ENCODE measurements at regions not wholly inside any gene's neighbourhood (a gene's known extent, or its start where the extent isn't known, plus 50 kb on each side); places are given as distances from the start of the nearest gene placed in this dataset.

DNA sequence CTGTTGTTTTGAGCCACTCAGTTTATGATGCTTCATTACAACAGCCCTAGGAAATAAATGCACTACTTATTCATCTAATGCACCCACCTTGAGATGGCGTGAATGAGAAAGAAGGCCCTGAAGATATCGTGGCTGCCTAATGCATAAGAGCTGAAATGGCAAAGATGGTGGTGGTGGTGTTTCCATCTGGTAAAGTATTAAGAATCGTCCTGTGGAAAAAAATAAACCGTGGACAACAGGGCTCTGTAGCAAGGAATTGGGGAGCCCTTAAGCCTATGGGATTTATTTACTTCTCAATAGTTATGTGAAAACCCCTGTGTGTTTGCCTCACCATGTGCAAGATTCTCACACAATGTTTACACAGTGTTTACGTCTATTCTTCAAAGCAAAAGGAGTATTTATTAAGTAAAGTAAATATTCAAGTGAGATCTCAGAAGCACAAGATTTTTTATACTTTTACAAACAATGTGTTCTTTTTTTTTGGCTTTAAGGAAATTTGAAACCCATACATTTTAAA lies 1555.2 kb upstream of the FLRT2 start:
- Histone ChIP-seq H3K9me2 (replicated peaks; ENCODE audit: insufficient read depth) (no peaks in the 10 kb centered on the region), H3K36me3 (replicated peaks; ENCODE audit: insufficient read depth, low read depth) (no peaks in the 10 kb centered on the region), H3K79me2 (no peaks in the 10 kb centered on the region), H3K27ac (no peak overlapping the region), H3K4me3 (no peak overlapping the region), H3K4me1 (ENCODE audit: insufficient read depth) (peaks cover 20% of the 10 kb centered on the region), H3K27me3 (no peaks in the 10 kb centered on the region), H3K9me3 (ENCODE audit: low read depth) (no peaks in the 10 kb centered on the region), H3K4me2 (no peak overlapping the region), H4K20me1 (ENCODE audit: insufficient read depth, poor library complexity, severe bottlenecking) (no peaks in the 10 kb centered on the region), H2AFZ (no peak overlapping the region)
- WGBS (ENCODE audit: low lambda C conversion rate, missing lambda C conversion rate), result 75% methylated on average over 5 of the region's 5 CpGs
- TF ChIP-seq, protein P1, sequence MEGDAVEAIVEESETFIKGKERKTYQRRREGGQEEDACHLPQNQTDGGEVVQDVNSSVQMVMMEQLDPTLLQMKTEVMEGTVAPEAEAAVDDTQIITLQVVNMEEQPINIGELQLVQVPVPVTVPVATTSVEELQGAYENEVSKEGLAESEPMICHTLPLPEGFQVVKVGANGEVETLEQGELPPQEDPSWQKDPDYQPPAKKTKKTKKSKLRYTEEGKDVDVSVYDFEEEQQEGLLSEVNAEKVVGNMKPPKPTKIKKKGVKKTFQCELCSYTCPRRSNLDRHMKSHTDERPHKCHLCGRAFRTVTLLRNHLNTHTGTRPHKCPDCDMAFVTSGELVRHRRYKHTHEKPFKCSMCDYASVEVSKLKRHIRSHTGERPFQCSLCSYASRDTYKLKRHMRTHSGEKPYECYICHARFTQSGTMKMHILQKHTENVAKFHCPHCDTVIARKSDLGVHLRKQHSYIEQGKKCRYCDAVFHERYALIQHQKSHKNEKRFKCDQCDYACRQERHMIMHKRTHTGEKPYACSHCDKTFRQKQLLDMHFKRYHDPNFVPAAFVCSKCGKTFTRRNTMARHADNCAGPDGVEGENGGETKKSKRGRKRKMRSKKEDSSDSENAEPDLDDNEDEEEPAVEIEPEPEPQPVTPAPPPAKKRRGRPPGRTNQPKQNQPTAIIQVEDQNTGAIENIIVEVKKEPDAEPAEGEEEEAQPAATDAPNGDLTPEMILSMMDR (IDR thresholded peaks at IDR 0.05; ENCODE audit: poor library complexity), result no peak
- TF ChIP-seq EZH2 (IDR thresholded peaks at IDR 0.05; ENCODE audit: borderline replicate concordance), result no peak
- no peak for TF ChIP-seq EZH2phosphoT487 (IDR thresholded peaks at IDR 0.05; ENCODE audit: low read depth, severe bottlenecking, unreplicated experiment)
- DNase-seq (ENCODE audit: low spot score), result no peak

DNA sequence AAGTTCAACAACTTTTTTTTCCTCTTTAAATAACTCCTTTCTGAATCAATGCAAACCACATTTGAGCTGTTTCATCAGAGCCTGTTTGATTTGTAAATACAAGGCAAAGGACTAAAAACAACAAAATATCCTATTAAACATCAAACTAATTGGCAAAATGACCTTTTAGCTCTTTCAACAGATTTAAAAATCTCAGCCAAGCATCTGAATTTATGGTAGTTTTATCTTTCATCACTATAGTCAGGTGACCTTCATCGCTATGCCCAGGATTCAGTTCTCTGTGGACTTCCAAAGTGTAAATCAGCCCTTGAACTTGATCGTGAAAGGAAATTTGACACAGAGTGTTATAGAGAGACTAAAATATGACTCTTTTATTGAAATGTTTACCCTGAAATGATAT lies 1554.5 kb upstream of the FLRT2 start:
- TF ChIP-seq, protein P1 (IDR thresholded peaks at IDR 0.05; ENCODE audit: poor library complexity), result no peak
- H3K4me3 ChIP-seq, result no peak overlapping the region
- H3K36me3 ChIP-seq (replicated peaks; ENCODE audit: insufficient read depth, low read depth), result no peaks in the 10 kb centered on the region
- 44% methylated on average over 2 of the region's 2 CpGs for WGBS (ENCODE audit: low lambda C conversion rate, missing lambda C conversion rate)
- peak overlapping the region; percentile 2 for H3K4me2 ChIP-seq
- no peak overlapping the region for H2AFZ ChIP-seq
- DNase-seq (ENCODE audit: low spot score), result no peak
- H3K79me2 ChIP-seq, result no peaks in the 10 kb centered on the region
- H3K4me1 ChIP-seq (ENCODE audit: insufficient read depth), result peaks cover 20% of the 10 kb centered on the region
- no peaks in the 10 kb centered on the region for H3K27me3 ChIP-seq
- H3K27ac ChIP-seq, result no peak overlapping the region
- H3K9me2 ChIP-seq (replicated peaks; ENCODE audit: insufficient read depth), result no peaks in the 10 kb centered on the region
- H3K9me3 ChIP-seq (ENCODE audit: low read depth), result no peaks in the 10 kb centered on the region
- H4K20me1 ChIP-seq (ENCODE audit: insufficient read depth, poor library complexity, severe bottlenecking), result no peaks in the 10 kb centered on the region

DNA sequence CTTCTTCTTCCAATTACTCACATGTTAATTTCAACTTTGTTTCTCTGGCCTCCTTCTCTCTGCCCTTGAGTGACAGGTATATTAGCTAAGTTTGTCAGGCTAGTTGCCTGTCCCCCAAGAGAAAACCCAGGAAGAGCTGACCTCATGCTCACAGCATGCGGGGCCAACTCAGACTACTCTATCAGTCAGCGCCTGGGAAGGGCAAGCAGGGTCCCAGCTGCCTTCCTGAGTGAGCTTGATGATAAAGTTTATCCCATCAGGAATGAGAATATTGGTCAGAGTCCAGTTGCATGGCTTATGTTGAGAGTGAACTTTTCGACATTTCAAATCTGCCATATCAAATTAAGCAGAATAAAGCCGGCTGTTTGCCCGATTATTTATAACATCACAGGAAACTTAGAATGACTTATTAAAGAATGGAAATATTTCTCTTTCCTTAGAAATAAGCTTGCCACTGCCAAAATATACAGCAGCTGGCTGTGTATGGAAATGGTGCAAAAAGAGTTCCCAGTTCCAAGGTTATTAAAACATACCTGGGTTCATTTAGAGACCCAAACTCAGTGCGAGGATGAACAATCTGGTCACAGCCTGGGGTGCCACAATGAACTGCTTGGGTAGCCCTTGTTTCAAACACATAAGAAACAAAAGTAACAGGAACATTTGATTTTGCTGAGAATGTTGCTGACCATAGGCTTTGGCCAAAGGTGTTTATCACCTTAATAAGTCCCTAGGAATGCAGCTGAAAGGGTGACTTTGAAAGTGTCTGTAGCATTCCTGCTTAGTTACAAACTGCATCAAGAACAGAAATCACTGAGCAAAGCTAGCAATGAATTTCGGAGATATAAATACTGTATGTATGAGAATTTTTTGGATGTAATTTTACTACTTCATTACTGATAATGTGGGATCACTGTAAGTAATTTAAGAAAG lies 1553.8 kb upstream of the FLRT2 start:
- peaks cover 20% of the 10 kb centered on the region for H3K4me1 ChIP-seq (ENCODE audit: insufficient read depth)
- no peak overlapping the region for H2AFZ ChIP-seq
- H4K20me1 ChIP-seq (ENCODE audit: insufficient read depth, poor library complexity, severe bottlenecking), result no peaks in the 10 kb centered on the region
- H3K9me2 ChIP-seq (replicated peaks; ENCODE audit: insufficient read depth), result no peaks in the 10 kb centered on the region
- H3K4me3 ChIP-seq, result no peak overlapping the region
- H3K36me3 ChIP-seq (replicated peaks; ENCODE audit: insufficient read depth, low read depth), result no peaks in the 10 kb centered on the region
- H3K79me2 ChIP-seq, result no peaks in the 10 kb centered on the region
- no peaks in the 10 kb centered on the region for H3K9me3 ChIP-seq (ENCODE audit: low read depth)
- no peak overlapping the region for H3K27ac ChIP-seq
- no peaks in the 10 kb centered on the region for H3K27me3 ChIP-seq
- H3K4me2 ChIP-seq, result peak overlapping the region; percentile 2
- TF ChIP-seq, protein P1 (IDR thresholded peaks at IDR 0.05; ENCODE audit: poor library complexity), result no peak
- no peak for TF ChIP-seq EZH2 (IDR thresholded peaks at IDR 0.05; ENCODE audit: borderline replicate concordance)
- no peak for TF ChIP-seq EZH2phosphoT487 (IDR thresholded peaks at IDR 0.05; ENCODE audit: low read depth, severe bottlenecking, unreplicated experiment)
- WGBS (ENCODE audit: low lambda C conversion rate, missing lambda C conversion rate), result 44% methylated on average over 7 of the region's 7 CpGs
- peak; percentile 18 for DNase-seq (ENCODE audit: low spot score)
